ENCODE measurements at regions not wholly inside any gene's neighbourhood (a gene's known extent, or its start where the extent isn't known, plus 50 kb on each side); places are given as distances from the start of the nearest gene placed in this dataset.
"Not testable (repeated sequence)": the region's sequence is repeated elsewhere in the genome, so short reads cannot be mapped to it uniquely, and the experiment has no call there.

DNA sequence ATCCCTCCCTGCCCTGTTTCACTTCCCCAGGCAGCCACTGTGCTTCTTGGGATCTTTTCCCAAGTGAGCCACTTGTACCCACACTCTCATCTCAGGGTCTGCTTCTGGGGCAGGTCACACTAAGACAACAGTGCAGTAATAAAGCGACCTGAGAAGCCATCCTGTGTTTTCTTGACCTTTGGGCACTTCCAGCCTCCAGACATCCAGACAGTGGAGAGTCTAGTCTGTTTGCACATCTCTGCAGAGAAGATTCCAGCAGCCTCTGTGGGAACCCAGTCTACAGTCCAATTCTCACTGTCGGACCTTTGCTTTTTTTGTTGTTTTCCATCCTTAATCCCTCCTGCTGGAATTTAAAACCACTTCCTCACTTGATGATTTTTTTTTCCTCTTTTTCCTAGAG lies 50.3 kb upstream of the ATP6AP2 start:
- DNase-seq = no peak

DNA sequence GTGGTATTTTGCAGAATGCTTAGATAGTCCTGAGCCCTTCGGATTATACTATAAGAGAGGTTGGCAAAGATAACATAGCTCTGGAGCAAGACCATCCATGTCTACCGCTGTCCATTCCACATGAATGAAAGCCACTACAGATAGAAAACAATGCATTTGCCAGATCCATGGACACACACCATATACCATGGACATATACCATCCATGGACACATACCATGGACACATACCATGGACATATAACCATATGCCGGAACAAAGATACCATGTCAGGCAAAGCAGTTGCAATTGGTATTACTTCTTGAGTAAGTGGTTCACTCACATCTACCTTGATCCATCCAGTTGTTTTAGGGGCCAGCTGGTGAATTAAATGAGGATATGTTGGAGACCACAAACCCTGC lies 53.2 kb upstream of the ATP6AP2 start:
- no peak for DNase-seq

DNA sequence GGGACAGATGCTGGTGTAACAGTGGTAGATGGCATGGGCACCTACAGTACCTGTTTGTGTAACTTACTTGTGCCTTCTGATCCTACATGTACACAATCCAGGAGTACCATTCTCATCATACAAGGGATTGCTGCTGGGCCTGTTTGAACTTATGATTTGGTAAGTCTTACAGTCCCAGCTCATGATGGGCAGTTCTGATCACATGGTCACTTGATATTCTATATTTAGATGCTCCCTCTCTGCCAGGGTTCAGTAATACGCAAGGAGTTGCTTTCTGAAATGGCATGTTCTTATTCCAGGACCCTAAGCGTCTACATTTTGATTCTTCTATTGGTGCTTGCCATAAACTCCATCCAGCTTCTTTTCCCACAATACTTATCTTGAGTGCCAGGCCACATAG lies 54.4 kb upstream of the ATP6AP2 start:
- no peak for DNase-seq

- not testable (repeated sequence) for DNase-seq
These were observed 54.9 kb upstream of the ATP6AP2 start for GRCh38 chrX:40525901-40526300.

DNA sequence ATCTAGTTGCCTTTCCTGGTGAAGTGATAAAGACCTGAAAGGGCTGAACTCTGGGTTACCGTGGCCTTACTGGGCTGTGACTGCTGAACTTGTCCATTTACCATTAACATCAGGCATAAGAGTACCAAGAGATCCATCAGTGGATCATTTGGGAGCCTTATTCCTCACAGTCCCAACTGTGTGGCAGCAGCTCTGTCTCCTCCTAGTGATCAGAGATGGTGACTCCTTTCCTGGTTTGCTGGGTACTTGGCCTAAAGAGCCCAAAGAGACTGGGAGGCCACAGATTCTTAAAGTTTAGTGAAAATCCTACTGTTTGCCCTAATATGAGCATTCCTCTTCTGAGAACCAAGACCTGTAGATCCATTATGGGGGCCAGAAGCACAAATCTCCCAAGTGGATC lies 56.3 kb upstream of the ATP6AP2 start:
- DNase-seq = no peak

- DNase-seq = no peak
These were observed 56.9 kb upstream of the ATP6AP2 start for GRCh38 chrX:40523852-40524251.

DNA sequence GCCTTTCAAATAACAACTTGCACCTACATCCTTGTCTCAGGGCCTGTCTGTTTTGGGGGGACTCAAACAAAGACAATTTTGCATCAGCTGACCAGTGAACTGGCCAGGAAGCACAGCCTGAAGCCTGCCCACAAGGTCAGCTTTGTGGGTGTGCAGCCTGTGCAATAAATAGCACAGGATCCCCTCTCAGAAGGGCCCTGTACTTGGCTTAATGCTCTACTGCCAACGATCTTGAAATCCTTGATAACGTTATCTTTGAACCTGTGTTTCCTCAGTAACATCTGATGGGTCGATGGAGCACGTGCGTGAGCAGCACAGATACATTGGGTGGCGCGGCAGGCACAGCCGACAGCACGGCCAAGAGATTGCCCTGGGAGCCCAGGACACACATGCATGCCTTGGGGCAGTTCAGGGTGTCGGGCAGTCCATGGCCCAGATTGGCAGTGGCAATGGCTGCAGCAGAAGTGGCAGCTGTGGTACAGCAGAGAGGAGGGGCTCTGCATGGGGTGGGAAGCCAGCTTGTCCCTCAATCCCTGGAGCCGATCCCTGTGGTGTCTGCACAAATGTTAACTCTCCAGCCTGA lies 58.8 kb upstream of the ATP6AP2 start:
- no peak for DNase-seq

- DNase-seq = no peak
These were observed 66.4 kb upstream of the ATP6AP2 start for GRCh38 chrX:40514376-40514775.

DNA sequence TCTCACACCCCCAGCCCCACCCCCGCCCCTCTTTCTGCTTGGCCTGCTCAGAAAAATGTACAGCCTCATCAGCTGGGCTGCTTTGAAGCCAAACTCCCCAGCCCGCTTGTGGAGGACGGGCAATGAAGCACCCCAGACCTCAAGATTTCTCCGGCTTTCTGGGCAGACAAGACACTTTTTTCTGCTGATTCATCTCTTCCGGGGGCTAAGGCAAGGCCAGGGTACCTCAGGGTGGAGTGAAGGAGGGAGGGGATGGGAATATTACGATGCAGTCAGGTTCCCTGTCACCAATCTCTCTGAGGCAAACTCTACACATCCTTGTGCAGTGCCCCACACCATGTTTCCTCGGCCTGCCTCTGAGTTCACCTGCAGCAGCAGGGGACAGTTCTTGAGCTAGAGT lies 66.9 kb upstream of the ATP6AP2 start:
- no peak for DNase-seq

DNA sequence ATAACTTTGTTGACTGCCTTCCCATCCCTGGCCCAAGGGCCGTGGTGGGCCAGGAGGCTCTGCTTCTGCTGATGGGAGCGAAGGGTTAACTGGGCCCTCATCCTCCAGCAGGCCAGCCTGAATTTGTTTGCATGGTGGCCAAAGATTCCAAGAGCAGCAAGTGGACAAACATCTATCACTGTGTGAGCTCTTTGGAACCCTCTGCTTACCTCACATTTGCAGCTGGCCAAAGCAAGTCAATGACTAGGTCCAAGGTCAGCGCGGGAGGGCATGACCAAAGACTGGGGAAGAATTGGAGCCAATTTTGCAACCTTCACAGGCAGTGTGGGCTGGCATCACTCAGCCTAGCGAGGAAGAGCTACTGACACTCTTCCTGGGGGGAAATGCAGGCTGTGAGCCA lies 67.8 kb upstream of the ATP6AP2 start:
- DNase-seq = no peak

GRCh38 chrX:40511258-40511657 lies 69.5 kb upstream of the ATP6AP2 start:
- no peak for DNase-seq

GRCh38 chrX:40508560-40508959 lies 72.2 kb upstream of the ATP6AP2 start:
- no peak for DNase-seq

DNA sequence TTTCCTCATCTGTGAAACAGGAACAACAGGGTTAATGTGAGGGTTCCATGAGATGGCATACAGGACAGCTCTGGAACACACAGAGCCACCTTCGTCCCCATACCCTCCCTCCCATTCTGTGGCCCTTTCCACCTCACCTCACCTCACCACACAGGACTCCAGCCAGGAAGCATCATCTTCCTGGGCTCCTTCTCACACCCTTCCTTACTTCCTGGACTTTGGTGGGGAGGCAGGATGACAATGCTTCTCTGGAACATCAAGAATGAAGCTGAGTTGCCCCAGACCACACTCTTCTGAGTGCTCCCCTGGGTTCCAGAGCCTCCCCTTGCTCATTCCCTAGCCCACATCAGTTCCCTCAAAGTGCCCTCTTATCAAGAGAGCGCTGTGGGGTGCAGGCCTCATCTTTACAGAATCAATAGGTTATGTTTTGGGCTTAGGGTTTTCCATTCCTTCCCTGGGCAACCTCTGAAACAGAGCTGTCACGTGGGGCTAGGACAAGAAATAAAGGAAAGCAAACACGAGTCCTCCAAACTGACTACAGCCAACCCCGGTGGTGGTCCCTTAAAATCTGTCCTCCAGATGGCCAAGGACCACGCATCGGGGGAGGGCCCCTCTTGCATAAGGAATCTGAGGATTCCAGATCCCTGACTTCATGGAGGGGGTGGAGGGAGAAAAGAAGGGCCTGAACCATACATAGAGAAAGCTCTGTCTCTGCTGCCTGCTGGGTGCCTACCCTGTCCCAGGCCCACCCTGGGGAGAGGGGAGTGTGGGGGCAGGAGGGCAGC lies 74.4 kb upstream of the ATP6AP2 start:
- DNase-seq = peak; percentile 36

DNA sequence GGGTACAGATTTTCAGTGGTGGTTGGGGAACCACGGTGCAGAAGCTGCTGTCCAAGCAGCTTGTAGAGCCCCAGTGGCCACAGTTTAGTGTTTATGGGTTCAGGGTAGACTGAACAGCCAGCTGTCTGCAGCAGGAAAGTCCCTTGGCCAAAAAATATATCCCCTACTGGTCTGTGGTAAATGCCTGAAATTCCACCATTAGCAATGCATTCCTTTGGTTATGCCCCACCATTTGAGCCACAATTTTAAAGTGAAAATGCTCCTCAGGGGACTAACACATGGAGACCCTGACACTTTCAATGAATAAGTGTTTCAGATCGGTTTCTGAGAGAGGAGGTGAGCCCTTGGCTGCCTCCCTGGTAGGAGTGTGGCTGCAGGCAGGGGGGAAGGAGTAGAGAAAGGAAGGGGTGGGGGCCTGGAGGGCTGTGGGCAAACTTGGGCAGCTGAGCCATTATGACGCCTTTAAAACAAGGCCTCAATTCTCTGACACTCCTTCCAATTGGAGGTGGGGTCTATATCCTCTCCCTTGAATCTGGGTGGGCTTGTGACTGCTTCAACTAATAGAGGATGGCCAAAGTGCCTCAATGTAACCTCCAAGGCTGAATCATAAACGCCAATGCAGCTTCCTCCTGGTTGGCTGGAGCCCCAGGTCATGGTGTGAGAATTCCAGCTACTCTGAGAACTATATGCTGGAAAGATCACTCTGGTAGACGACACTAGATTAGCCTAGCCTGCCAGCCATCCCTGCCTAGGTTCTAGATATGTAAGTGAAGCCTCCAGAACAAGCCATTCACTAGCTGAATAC lies 75.8 kb upstream of the ATP6AP2 start:
- peak; percentile 92 for DNase-seq

- DNase-seq = no peak
These were observed 77.7 kb upstream of the ATP6AP2 start for GRCh38 chrX:40503094-40503493.

GRCh38 chrX:40502688-40503087 lies 78.1 kb upstream of the ATP6AP2 start:
- no peak for DNase-seq

DNA sequence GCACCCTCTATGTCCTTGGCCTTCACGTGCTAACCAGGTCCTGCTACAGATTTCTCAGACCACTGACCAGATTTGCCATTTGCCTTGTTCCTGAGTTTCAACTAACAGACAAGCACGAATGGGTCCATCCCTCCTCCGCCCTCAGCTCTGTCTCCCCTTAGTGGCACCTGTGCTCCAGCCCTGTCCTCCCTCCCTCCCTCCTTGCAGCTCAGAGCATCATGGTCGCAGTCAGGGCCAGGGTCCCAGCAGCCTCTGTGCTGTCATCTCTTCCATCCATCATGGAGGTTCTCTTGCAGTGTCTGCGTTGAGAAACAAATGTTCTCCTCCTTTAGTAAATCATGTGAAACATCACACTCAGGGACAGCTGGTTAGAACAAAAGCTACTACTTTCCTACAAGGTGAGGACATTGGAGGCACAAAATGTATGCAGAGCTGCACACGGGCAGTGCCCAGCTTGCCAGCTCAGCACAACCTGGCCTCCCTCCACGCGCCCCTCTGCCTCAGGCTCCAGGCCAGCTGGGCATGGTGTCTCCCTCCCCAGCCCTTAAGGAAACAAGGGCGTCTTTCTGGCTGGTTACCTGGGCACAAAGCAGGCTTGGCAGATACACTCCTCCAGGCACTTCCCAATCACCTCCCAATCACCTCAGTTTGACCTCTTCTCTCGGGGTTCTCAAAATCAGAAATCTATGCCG lies 79.5 kb upstream of the ATP6AP2 start:
- no peak for DNase-seq

DNA sequence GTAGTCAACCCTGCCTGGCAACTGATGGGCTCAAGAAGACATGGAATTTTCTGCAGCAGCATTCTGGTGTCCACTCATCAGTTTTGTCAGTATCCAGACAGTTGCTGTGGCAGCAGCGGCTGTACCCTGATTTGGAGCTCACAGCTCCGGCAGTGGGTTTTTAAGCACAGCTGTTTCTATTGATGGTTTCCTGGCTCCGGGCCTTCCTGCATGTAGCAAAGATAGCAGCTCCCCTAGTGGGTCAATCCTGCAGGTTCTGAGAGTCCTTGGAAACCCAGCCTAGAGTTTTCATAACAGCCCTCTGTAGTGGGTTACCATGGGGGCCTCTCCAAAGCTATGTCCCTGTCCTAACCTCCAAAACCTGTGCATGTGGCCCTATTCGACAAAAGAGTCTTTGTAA lies 84.0 kb upstream of the ATP6AP2 start:
- DNase-seq = no peak

GRCh38 chrX:40495659-40496058 lies 85.1 kb upstream of the ATP6AP2 start:
- no peak for DNase-seq

GRCh38 chrX:40494005-40494404 lies 86.8 kb upstream of the ATP6AP2 start:
- DNase-seq = no peak

DNA sequence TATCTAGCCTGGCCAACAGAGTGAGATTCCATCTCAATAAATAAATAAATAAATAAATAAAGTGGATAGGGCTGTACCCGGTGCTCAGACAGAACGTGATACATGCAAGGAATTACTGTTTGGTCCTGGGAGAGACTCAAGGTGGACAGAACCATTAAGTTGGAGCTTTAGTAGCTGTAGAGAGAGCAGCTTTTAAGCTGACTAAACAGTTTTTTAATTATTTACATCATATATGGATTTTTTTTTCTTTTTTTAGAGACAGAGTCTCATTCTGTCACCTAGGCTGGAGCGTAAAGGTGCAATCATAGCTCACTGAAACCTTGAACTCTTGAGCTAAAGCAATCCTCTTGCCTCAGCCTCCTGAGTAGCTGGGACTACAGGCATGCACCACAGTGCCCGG lies 92.5 kb upstream of the ATP6AP2 start:
- no peak for DNase-seq

GRCh38 chrX:40485973-40486372 lies 94.8 kb upstream of the ATP6AP2 start:
- DNase-seq = no peak
